HepG2 (cell line): ENCODE measurements at regions not wholly inside any gene's neighbourhood (a gene's known extent, or its start where the extent isn't known, plus 50 kb on each side); places are given as distances from the start of the nearest gene placed in this dataset.

Experiments used
- ARID2 ChIP-seq: sonication (generic); formaldehyde crosslinking; IDR thresholded peaks from 2 replicates; pipeline ENCODE4 v1.8.1; 2022; ENCODE audit warnings: mild to moderate bottlenecking, missing genetic modification reagents, borderline replicate concordance
- BHLHE40 ChIP-seq: IDR thresholded peaks from 2 replicates; pipeline ENCODE4 v1.6.1; 2011; ENCODE audit warnings: low read length, improper control_type of control experiment
- CHD4 ChIP-seq: fragments of 200-600 bp; sonication (generic); IDR thresholded peaks from 2 replicates; pipeline ENCODE4 v1.7.0; 2017; ENCODE audit warnings: mild to moderate bottlenecking, low read length, borderline replicate concordance
- KLF15 ChIP-seq: sonication (generic); formaldehyde crosslinking; IDR thresholded peaks from 2 replicates; pipeline ENCODE4 v1.8.1; 2023; ENCODE audit warnings: borderline replicate concordance, mild to moderate bottlenecking, inconsistent platforms, missing genetic modification reagents, mixed read lengths
- PLRG1 ChIP-seq: fragments of 450-650 bp; conservative IDR thresholded peaks from 2 replicates; pipeline ENCODE4 v1.6.1; 2016
- SALL2 ChIP-seq: sonication (generic); formaldehyde crosslinking; IDR thresholded peaks from 2 replicates; pipeline ENCODE4 v1.8.1; 2023; ENCODE audit warnings: mild to moderate bottlenecking, missing genetic modification reagents, inconsistent platforms
- ZNF335 ChIP-seq: sonication (generic); formaldehyde crosslinking; IDR thresholded peaks from 2 replicates; pipeline ENCODE4 v1.4.0; 2020; ENCODE audit warnings: missing genetic modification reagents
- ZNF382 ChIP-seq: sonication (generic); formaldehyde crosslinking; IDR thresholded peaks from 2 replicates; pipeline ENCODE4 v1.5.0; 2020; ENCODE audit warnings: missing genetic modification reagents, mild to moderate bottlenecking, borderline replicate concordance
- TF ChIP-seq, protein P1 (sequence below): sonication (generic); formaldehyde crosslinking; IDR thresholded peaks from 2 replicates; pipeline ENCODE4 v1.9.0; 2022; ENCODE audit warnings: missing genetic modification reagents, mild to moderate bottlenecking, borderline replicate concordance
- TF ChIP-seq, protein P2 (sequence below): sonication (generic); formaldehyde crosslinking; IDR thresholded peaks from 2 replicates; pipeline ENCODE4 v1.5.0; 2020; ENCODE audit warnings: mild to moderate bottlenecking, missing genetic modification reagents, moderate library complexity
- TF ChIP-seq, protein P3 (sequence below): sonication (generic); formaldehyde crosslinking; IDR thresholded peaks from 2 replicates; pipeline ENCODE4 v1.8.1; 2023; ENCODE audit warnings: mild to moderate bottlenecking, missing genetic modification reagents

DNA sequence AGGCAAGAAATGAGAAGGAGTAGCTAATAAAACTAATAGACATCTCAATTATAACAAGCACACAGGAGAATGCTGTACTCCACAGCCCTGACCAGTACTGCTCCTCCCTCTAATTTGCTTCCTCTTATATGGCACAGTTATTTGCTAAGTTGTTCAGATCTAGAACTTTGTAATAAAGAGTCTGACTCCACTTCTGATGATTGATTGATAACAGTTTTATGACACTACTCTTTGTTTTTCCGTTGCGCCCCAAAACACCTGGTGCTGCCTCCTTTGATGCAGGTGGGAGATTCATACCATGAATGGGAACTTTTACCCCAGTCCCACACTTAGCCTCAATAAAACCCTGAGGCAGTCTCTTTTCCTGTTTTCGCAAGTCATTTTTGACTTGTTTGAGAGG is 777.7 kb downstream of the GBE1 start:
- TF ChIP-seq CHD4 (no peak), BHLHE40 (no peak), ZNF382 (CRISPR knock-in tag) (no peak), KLF15 (CRISPR knock-in tag) (no peak), SALL2 (no peak), ZNF335 (CRISPR knock-in tag) (no peak), ARID2 (CRISPR knock-in tag) (no peak), PLRG1 (no peak)
- TF ChIP-seq, protein P1, sequence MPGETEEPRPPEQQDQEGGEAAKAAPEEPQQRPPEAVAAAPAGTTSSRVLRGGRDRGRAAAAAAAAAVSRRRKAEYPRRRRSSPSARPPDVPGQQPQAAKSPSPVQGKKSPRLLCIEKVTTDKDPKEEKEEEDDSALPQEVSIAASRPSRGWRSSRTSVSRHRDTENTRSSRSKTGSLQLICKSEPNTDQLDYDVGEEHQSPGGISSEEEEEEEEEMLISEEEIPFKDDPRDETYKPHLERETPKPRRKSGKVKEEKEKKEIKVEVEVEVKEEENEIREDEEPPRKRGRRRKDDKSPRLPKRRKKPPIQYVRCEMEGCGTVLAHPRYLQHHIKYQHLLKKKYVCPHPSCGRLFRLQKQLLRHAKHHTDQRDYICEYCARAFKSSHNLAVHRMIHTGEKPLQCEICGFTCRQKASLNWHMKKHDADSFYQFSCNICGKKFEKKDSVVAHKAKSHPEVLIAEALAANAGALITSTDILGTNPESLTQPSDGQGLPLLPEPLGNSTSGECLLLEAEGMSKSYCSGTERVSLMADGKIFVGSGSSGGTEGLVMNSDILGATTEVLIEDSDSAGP, result no peak
- TF ChIP-seq, protein P2, sequence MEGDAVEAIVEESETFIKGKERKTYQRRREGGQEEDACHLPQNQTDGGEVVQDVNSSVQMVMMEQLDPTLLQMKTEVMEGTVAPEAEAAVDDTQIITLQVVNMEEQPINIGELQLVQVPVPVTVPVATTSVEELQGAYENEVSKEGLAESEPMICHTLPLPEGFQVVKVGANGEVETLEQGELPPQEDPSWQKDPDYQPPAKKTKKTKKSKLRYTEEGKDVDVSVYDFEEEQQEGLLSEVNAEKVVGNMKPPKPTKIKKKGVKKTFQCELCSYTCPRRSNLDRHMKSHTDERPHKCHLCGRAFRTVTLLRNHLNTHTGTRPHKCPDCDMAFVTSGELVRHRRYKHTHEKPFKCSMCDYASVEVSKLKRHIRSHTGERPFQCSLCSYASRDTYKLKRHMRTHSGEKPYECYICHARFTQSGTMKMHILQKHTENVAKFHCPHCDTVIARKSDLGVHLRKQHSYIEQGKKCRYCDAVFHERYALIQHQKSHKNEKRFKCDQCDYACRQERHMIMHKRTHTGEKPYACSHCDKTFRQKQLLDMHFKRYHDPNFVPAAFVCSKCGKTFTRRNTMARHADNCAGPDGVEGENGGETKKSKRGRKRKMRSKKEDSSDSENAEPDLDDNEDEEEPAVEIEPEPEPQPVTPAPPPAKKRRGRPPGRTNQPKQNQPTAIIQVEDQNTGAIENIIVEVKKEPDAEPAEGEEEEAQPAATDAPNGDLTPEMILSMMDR (CRISPR knock-in tag), result no peak
- TF ChIP-seq, protein P3, sequence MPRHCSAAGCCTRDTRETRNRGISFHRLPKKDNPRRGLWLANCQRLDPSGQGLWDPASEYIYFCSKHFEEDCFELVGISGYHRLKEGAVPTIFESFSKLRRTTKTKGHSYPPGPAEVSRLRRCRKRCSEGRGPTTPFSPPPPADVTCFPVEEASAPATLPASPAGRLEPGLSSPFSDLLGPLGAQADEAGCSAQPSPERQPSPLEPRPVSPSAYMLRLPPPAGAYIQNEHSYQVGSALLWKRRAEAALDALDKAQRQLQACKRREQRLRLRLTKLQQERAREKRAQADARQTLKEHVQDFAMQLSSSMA (CRISPR knock-in tag), result no peak
